OCI-LY3 (cell line): ENCODE measurements at regions not wholly inside any gene's neighbourhood (a gene's known extent, or its start where the extent isn't known, plus 50 kb on each side); places are given as distances from the start of the nearest gene placed in this dataset.

Source experiments
- CTCF ChIP-seq: fragments of 200-600, 300-600 bp; sonication (generic); IDR thresholded peaks from 2 replicates; pipeline ENCODE4 v1.5.1; 2014; ENCODE audit warnings: antibody characterized with exemption, low read length, low read depth
- EZH2phosphoT487 ChIP-seq: fragments of 200-600 bp; shearing (Covaris generic); IDR thresholded peaks from 2 replicates; pipeline ENCODE4 v1.6.1; 2018; ENCODE audit warnings: antibody characterized with exemption, mixed run types, low read depth

GRCh38 chr6:115512923-115513322 is 547.8 kb downstream of the FRK start:
- TF ChIP-seq CTCF (no peak), EZH2phosphoT487 (no peak)
